ENCODE measurements at regions not wholly inside any gene's neighbourhood (a gene's known extent, or its start where the extent isn't known, plus 50 kb on each side); places are given as distances from the start of the nearest gene placed in this dataset.

DNA sequence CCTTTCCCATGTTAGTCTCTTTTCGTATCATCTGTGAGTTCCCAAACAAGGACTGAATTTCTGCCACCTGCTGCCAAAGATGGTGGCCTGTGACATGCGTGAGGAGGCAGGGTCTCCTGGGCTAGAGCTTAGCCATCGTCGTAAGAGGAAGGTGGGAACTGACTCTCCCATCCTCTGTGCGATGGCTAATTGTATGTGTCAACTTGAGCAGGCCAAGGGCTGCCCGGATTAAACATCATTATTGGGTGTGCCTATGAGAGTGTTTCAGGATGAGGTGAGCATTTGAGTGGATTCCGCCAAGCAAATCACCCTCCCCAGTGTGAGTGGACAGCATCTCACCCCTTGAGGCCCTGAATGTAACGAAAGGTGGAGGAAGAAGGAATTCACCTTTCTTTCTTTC lies 220.7 kb upstream of the DIO3 start:
- Histone ChIP-seq H2BK15ac (ENCODE audit: low read depth, low read length) (no peak overlapping the region), H2AK9ac (replicated peaks; ENCODE audit: low read depth, low read length, poor library complexity) (no peak overlapping the region), H2AK5ac (ENCODE audit: low read depth, low read length) (no peak overlapping the region), H4K5ac (ENCODE audit: low read depth, low read length) (no peak overlapping the region), H2BK120ac (ENCODE audit: low read depth, low read length) (no peak overlapping the region), H3K27ac (ENCODE audit: insufficient read depth, low read length) (no peak overlapping the region), H3K4me2 (ENCODE audit: low read depth, low read length) (no peak overlapping the region), H3K4ac (ENCODE audit: low read depth, low read length) (no peak overlapping the region), H4K20me1 (ENCODE audit: insufficient read depth, low read length) (no peaks in the 10 kb centered on the region), H2BK20ac (ENCODE audit: low read depth, low read length) (no peak overlapping the region), H3K9ac (ENCODE audit: low read depth, low read length) (no peak overlapping the region), H3K23ac (ENCODE audit: low read depth, low read length) (no peak overlapping the region), H3K14ac (replicated peaks; ENCODE audit: low read depth, low read length) (no peak overlapping the region), H4K91ac (ENCODE audit: insufficient read depth, low read depth, low read length) (no peak overlapping the region), H3K9me3 (ENCODE audit: control insufficient read depth, insufficient read depth, low read length) (peaks cover 3% of the 10 kb centered on the region; the same call in 1 of the 2 replicates), H2BK5ac (ENCODE audit: low read depth, low read length, poor library complexity, severe bottlenecking) (no peak overlapping the region), H3K36me3 (ENCODE audit: control insufficient read depth, insufficient read depth, low read length) (no peaks in the 10 kb centered on the region), H3K18ac (ENCODE audit: low read depth, low read length) (no peak overlapping the region), H4K8ac (ENCODE audit: low read depth in 2 of 2, low read length in 2 of 2) (no peak overlapping the region), H3K27me3 (ENCODE audit: control insufficient read depth, insufficient read depth, low read length) (peaks cover 14% of the 10 kb centered on the region; the same call in 1 of the 2 replicates), H3K9me1 (ENCODE audit: insufficient read depth, low read length) (no peaks in the 10 kb centered on the region), H3K4me3 (ENCODE audit: insufficient read depth, low read depth, low read length) (no peak overlapping the region), H2AFZ (replicated peaks; ENCODE audit: low read length, poor library complexity) (no peak overlapping the region), H3K56ac (ENCODE audit: extremely low read depth, insufficient read depth, low read length) (no peak overlapping the region), H3K79me1 (ENCODE audit: low read depth in 1 of 2, low read length in 2 of 2) (no peaks in the 10 kb centered on the region), H3K4me1 (ENCODE audit: control insufficient read depth, insufficient read depth, low read length) (no peaks in the 10 kb centered on the region)
- ChIA-PET CTCF (no interaction called here), POLR2A (ENCODE audit: unreplicated experiment) (no interaction called here)
- ATAC-seq (ENCODE audit: low read depth) (no peak), DNase-seq (no peak)
- intact Hi-C loops (cut with micrococcal nuclease), result no loop called here
- no TSS peak for BruUV-seq (replicated peaks)
- dilution Hi-C loops (cut with HindIII; ENCODE audit: low sequenced_read_pairs, unreplicated experiment), result no loop called here
- TF ChIP-seq USF2 (IDR thresholded peaks at IDR 0.05; ENCODE audit: low read depth, low read length) (no peak), MAFK (IDR thresholded peaks at IDR 0.05; ENCODE audit: low read depth, low read length) (no peak), RAD21 (IDR thresholded peaks at IDR 0.05; ENCODE audit: low read length) (no peak), NFE2L2 (IDR thresholded peaks at IDR 0.05; ENCODE audit: low read depth, low read length) (no peak), CHD1 (IDR thresholded peaks at IDR 0.05; ENCODE audit: low read depth, low read length) (no peak), FOS (IDR thresholded peaks at IDR 0.05; ENCODE audit: low read depth, low read length) (no peak), CEBPB (IDR thresholded peaks at IDR 0.05; ENCODE audit: low read depth, low read length) (no peak), BHLHE40 (IDR thresholded peaks at IDR 0.05; ENCODE audit: low read depth, low read length) (no peak), RCOR1 (IDR thresholded peaks at IDR 0.05; ENCODE audit: insufficient replicate concordance, low read length) (no peak), RFX5 (IDR thresholded peaks at IDR 0.05; ENCODE audit: low read depth, low read length) (no peak), MAZ (IDR thresholded peaks at IDR 0.05; ENCODE audit: borderline replicate concordance, low read depth, low read length) (no peak)
- TF ChIP-seq, protein P1, sequence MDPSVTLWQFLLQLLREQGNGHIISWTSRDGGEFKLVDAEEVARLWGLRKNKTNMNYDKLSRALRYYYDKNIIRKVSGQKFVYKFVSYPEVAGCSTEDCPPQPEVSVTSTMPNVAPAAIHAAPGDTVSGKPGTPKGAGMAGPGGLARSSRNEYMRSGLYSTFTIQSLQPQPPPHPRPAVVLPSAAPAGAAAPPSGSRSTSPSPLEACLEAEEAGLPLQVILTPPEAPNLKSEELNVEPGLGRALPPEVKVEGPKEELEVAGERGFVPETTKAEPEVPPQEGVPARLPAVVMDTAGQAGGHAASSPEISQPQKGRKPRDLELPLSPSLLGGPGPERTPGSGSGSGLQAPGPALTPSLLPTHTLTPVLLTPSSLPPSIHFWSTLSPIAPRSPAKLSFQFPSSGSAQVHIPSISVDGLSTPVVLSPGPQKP (IDR thresholded peaks at IDR 0.05; ENCODE audit: borderline replicate concordance, low read depth, low read length), result no peak
- TF ChIP-seq, protein P2, sequence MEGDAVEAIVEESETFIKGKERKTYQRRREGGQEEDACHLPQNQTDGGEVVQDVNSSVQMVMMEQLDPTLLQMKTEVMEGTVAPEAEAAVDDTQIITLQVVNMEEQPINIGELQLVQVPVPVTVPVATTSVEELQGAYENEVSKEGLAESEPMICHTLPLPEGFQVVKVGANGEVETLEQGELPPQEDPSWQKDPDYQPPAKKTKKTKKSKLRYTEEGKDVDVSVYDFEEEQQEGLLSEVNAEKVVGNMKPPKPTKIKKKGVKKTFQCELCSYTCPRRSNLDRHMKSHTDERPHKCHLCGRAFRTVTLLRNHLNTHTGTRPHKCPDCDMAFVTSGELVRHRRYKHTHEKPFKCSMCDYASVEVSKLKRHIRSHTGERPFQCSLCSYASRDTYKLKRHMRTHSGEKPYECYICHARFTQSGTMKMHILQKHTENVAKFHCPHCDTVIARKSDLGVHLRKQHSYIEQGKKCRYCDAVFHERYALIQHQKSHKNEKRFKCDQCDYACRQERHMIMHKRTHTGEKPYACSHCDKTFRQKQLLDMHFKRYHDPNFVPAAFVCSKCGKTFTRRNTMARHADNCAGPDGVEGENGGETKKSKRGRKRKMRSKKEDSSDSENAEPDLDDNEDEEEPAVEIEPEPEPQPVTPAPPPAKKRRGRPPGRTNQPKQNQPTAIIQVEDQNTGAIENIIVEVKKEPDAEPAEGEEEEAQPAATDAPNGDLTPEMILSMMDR (conservative IDR thresholded peaks at IDR 0.05; ENCODE audit: low read depth, low read length), result no peak
- WGBS, 2 experiments (ENCODE audit: extremely low coverage in 2 of 2, insufficient read length in 1 of 2), result 100% methylated on average over 1 of the region's 8 CpGs; no CpG with 5 or more reads in 1 of the 2 experiments
- in situ Hi-C loops (cut with MboI; ENCODE audit: low sequenced_read_pairs), result no loop called here
